Astrocyte of the cerebellum (primary cell): ENCODE measurements at regions not wholly inside any gene's neighbourhood (a gene's known extent, or its start where the extent isn't known, plus 50 kb on each side); places are given as distances from the start of the nearest gene placed in this dataset.

ENCODE experiments used
- DNase-seq: peaks from one replicate; pipeline ENCODE4 v3.0.0-alpha.2; 2011; ENCODE audit warnings: low read depth
- H3K4me3 ChIP-seq: 2 replicates; pipeline ENCODE4 v1.5.1; 2011; ENCODE audit warnings: mild to moderate bottlenecking, low read depth, low read length, moderate library complexity
- CTCF ChIP-seq: IDR thresholded peaks from 2 replicates; pipeline ENCODE4 v1.5.1; 2012; ENCODE audit warnings: low read length, low read depth, moderate library complexity, mild to moderate bottlenecking; ENCODE audit errors: missing control alignments
- in situ Hi-C: cut with HindIII; loops from 2 replicates; pipeline ENCODE4 v1.10.0; 2017; ENCODE audit warnings: low sequenced_read_pairs

- no peak for DNase-seq
- no peak for TF ChIP-seq CTCF
- no peak overlapping the region for H3K4me3 ChIP-seq
- in situ Hi-C loops = no loop called here
Measured at GRCh38 chr15:56813995-56814394, 80.7 kb upstream of the ZNF280D start.

- no peak for DNase-seq
- no peak for TF ChIP-seq CTCF
- in situ Hi-C loops = no loop called here
- no peak overlapping the region for H3K4me3 ChIP-seq
Measured at GRCh38 chr15:56812961-56813360, 79.7 kb upstream of the ZNF280D start.

GRCh38 chr15:56812221-56812620, 78.9 kb upstream of the ZNF280D start:
- no peak for DNase-seq

GRCh38 chr15:56811586-56811985, 78.3 kb upstream of the ZNF280D start:
- no peak overlapping the region for H3K4me3 ChIP-seq
- no peak for DNase-seq
- no peak for TF ChIP-seq CTCF
- in situ Hi-C loops = no loop called here

More at GRCh38 chr15:56812221-56812620, 78.9 kb upstream of the ZNF280D start:
- in situ Hi-C loops = no loop called here
- no peak overlapping the region for H3K4me3 ChIP-seq
- TF ChIP-seq CTCF = no peak

- H3K4me3 ChIP-seq = no peak overlapping the region
- no peak for DNase-seq
- no peak for TF ChIP-seq CTCF
- in situ Hi-C loops = no loop called here
Measured at GRCh38 chr15:56808160-56808559, 74.9 kb upstream of the ZNF280D start.

- in situ Hi-C loops = no loop called here
- no peak for TF ChIP-seq CTCF
- peak overlapping the region; percentile 13 for H3K4me3 ChIP-seq
- DNase-seq = peak; percentile 34
Measured at GRCh38 chr15:56806148-56806536, 72.8 kb upstream of the ZNF280D start.

GRCh38 chr15:56805466-56806147, 72.3 kb upstream of the ZNF280D start:
- no peak for TF ChIP-seq CTCF
- in situ Hi-C loops = no loop called here
- peak overlapping the region; percentile 13 for H3K4me3 ChIP-seq
- peak; percentile 75 for DNase-seq
